ENCODE measurements at regions not wholly inside any gene's neighbourhood (a gene's known extent, or its start where the extent isn't known, plus 50 kb on each side); places are given as distances from the start of the nearest gene placed in this dataset.

DNA sequence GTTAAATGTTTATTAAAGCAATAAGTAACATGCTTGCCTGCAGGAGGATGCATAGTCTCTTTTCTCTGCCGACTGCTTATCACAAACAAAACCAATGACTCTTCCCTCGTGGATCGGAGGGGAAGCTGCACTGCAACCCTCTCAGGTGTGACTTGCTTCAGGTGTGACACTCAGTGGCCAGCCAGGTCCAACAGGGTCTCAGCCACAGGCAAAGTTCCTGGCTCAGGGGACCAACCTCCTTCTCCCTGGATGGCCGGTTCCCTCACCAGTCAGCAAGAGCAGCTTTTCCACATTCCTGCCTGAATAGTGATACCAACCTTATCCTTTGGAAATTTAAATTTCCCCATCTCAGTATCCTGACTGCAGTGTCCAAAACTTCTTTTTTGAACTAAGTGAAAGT, 383.5 kb downstream of the CMPK2 start:
- no peaks in the 10 kb centered on the region for H3K79me2 ChIP-seq (ENCODE audit: control insufficient read depth, insufficient read depth, low read length)
- ATAC-seq (ENCODE audit: low read depth) (no peak), DNase-seq (no peak)
- Mint-ChIP-seq H3K4me1 (no peaks in the 10 kb centered on the region), H3K27ac (no peak overlapping the region), H3K4me3 (no peak overlapping the region), H3K27me3 (no peaks in the 10 kb centered on the region), H3K9me3 (ENCODE audit: insufficient read depth) (no peaks in the 10 kb centered on the region)
- TF ChIP-seq, protein P1, sequence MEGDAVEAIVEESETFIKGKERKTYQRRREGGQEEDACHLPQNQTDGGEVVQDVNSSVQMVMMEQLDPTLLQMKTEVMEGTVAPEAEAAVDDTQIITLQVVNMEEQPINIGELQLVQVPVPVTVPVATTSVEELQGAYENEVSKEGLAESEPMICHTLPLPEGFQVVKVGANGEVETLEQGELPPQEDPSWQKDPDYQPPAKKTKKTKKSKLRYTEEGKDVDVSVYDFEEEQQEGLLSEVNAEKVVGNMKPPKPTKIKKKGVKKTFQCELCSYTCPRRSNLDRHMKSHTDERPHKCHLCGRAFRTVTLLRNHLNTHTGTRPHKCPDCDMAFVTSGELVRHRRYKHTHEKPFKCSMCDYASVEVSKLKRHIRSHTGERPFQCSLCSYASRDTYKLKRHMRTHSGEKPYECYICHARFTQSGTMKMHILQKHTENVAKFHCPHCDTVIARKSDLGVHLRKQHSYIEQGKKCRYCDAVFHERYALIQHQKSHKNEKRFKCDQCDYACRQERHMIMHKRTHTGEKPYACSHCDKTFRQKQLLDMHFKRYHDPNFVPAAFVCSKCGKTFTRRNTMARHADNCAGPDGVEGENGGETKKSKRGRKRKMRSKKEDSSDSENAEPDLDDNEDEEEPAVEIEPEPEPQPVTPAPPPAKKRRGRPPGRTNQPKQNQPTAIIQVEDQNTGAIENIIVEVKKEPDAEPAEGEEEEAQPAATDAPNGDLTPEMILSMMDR (IDR thresholded peaks at IDR 0.05) = no peak
- no peak for TF ChIP-seq EZH2 (IDR thresholded peaks at IDR 0.05; ENCODE audit: borderline replicate concordance, insufficient read depth, low read depth, low read length, poor library complexity, severe bottlenecking)
- POLR2A ChIA-PET = no interaction called here
- no peaks in the 10 kb centered on the region for H3K4me1 ChIP-seq (ENCODE audit: control insufficient read depth in 2 of 2, insufficient read depth in 2 of 2, low read length in 2 of 2)
- H3K36me3 ChIP-seq (replicated peaks in 1 of 2; ENCODE audit: control extremely low read depth in 1 of 2, control insufficient read depth in 1 of 2, extremely low read depth in 1 of 2, insufficient read depth in 2 of 2, low read length in 1 of 2) = no peaks in the 10 kb centered on the region
- H3K4me3 ChIP-seq (ENCODE audit: control extremely low read depth in 1 of 5, extremely low read depth in 1 of 5, insufficient read depth in 1 of 5, low read depth in 2 of 5, low read length in 4 of 5) = no peak overlapping the region
- CTCF ChIA-PET = no interaction called here
- H3K9ac ChIP-seq (ENCODE audit: low read length) = no peak overlapping the region
- no peak overlapping the region for H3K27ac ChIP-seq (ENCODE audit: low read length in 2 of 2)
- H3K4me2 ChIP-seq (replicated peaks; ENCODE audit: low read depth, low read length, poor library complexity, severe bottlenecking) = no peak overlapping the region
- WGBS (ENCODE audit: insufficient coverage) = 77% methylated on average over 4 of the region's 4 CpGs
- no peaks in the 10 kb centered on the region for H3K27me3 ChIP-seq (replicated peaks in 1 of 4; ENCODE audit: control extremely low read depth in 1 of 4, control insufficient read depth in 3 of 4, insufficient read depth in 4 of 4, low read length in 3 of 4)
- intact Hi-C loops (cut with micrococcal nuclease) = no loop called here
- H3K9me3 ChIP-seq (ENCODE audit: control extremely low read depth in 1 of 3, control insufficient read depth in 2 of 3, insufficient read depth in 1 of 3, low read length in 2 of 3) = peaks cover 0 to 17% (median 0%) of the 10 kb centered on the region in 3 donors
- H4K20me1 ChIP-seq (ENCODE audit: control insufficient read depth, insufficient read depth, low read length, poor library complexity, severe bottlenecking) = no peaks in the 10 kb centered on the region
- H2AFZ ChIP-seq (ENCODE audit: insufficient read depth, low read depth, low read length, poor library complexity, severe bottlenecking) = no peak overlapping the region

DNA sequence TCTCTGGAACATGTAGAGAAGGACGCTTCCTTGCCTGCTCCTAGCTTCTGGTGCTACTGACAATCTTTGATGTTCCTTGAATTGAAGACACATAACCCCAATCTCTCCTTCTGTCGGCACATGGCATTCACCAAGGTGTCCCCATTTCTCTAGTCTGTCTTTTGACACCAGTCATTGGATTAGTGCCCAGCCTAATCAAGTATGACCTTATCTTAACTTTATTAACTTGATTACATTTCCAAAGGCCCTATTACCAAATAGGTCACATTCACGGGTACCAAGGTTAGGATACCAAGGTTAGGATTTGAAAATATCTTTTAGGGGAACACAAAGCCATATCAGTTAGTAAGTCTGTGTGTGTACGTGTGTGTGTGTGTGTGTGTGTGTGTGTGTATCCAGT, 377.9 kb downstream of the CMPK2 start:
- Histone ChIP-seq H3K4me2 (replicated peaks; ENCODE audit: low read depth, low read length, poor library complexity, severe bottlenecking) (no peak overlapping the region), H3K4me3 (ENCODE audit: control extremely low read depth in 1 of 5, extremely low read depth in 1 of 5, insufficient read depth in 1 of 5, low read depth in 2 of 5, low read length in 4 of 5) (no peak overlapping the region), H3K79me2 (ENCODE audit: control insufficient read depth, insufficient read depth, low read length) (no peaks in the 10 kb centered on the region), H4K20me1 (ENCODE audit: control insufficient read depth, insufficient read depth, low read length, poor library complexity, severe bottlenecking) (no peaks in the 10 kb centered on the region), H3K27me3 (replicated peaks in 1 of 4; ENCODE audit: control extremely low read depth in 1 of 4, control insufficient read depth in 3 of 4, insufficient read depth in 4 of 4, low read length in 3 of 4) (no peaks in the 10 kb centered on the region), H3K9me3 (ENCODE audit: control extremely low read depth in 1 of 3, control insufficient read depth in 2 of 3, insufficient read depth in 1 of 3, low read length in 2 of 3) (peaks cover 0 to 3% (median 0%) of the 10 kb centered on the region in 3 donors), H3K9ac (ENCODE audit: low read length) (no peak overlapping the region), H3K27ac (ENCODE audit: low read length in 2 of 2) (no peak overlapping the region), H3K36me3 (replicated peaks in 1 of 2; ENCODE audit: control extremely low read depth in 1 of 2, control insufficient read depth in 1 of 2, extremely low read depth in 1 of 2, insufficient read depth in 2 of 2, low read length in 1 of 2) (no peaks in the 10 kb centered on the region), H2AFZ (ENCODE audit: insufficient read depth, low read depth, low read length, poor library complexity, severe bottlenecking) (no peak overlapping the region), H3K4me1 (ENCODE audit: control insufficient read depth in 2 of 2, insufficient read depth in 2 of 2, low read length in 2 of 2) (no peaks in the 10 kb centered on the region)
- DNase-seq (no peak), ATAC-seq (ENCODE audit: low read depth) (no peak)
- TF ChIP-seq EZH2 (IDR thresholded peaks at IDR 0.05; ENCODE audit: borderline replicate concordance, insufficient read depth, low read depth, low read length, poor library complexity, severe bottlenecking) = no peak
- TF ChIP-seq, protein P1 (IDR thresholded peaks at IDR 0.05) = no peak
- no peak overlapping the region for H3K27ac Mint-ChIP-seq
- H3K27me3 Mint-ChIP-seq = peaks cover 3% of the 10 kb centered on the region
- CTCF ChIA-PET = no interaction called here
- H3K9me3 Mint-ChIP-seq (ENCODE audit: insufficient read depth) = no peaks in the 10 kb centered on the region
- POLR2A ChIA-PET = no interaction called here
- WGBS (ENCODE audit: insufficient coverage) = 83% methylated on average over 2 of the region's 4 CpGs
- H3K4me1 Mint-ChIP-seq = no peaks in the 10 kb centered on the region
- no peak overlapping the region for H3K4me3 Mint-ChIP-seq
- intact Hi-C loops (cut with micrococcal nuclease) = no loop called here

Data from B cell (primary cell).